H9 (cell line): ENCODE measurements at regions not wholly inside any gene's neighbourhood (a gene's known extent, or its start where the extent isn't known, plus 50 kb on each side); places are given as distances from the start of the nearest gene placed in this dataset.

Experiments
- DNase-seq: peaks from one replicate; pipeline ENCODE4 v3.0.0-alpha.2; 2017
- H2AFZ ChIP-seq: one replicate; pipeline ENCODE4 v1.6.1; 2013; ENCODE audit warnings: mild to moderate bottlenecking, low read length, control low read depth, moderate library complexity
- H2AK5ac ChIP-seq: 2 replicates; pipeline ENCODE4 v1.6.1; 2013; ENCODE audit warnings: low read length, control low read depth, mixed read lengths; ENCODE audit not compliant: insufficient read length
- H2BK120ac ChIP-seq: one replicate; pipeline ENCODE4 v1.6.1; 2013; ENCODE audit warnings: low read depth, mild to moderate bottlenecking, low read length, control low read depth, inconsistent platforms; ENCODE audit not compliant: poor library complexity, severe bottlenecking
- H2BK12ac ChIP-seq: 2 replicates; pipeline ENCODE4 v1.6.1; 2013; ENCODE audit warnings: low read length, control low read depth, mixed read lengths, low read depth; ENCODE audit not compliant: insufficient read length
- H2BK15ac ChIP-seq: 2 replicates; pipeline ENCODE4 v1.6.1; 2013; ENCODE audit warnings: low read depth, low read length, control low read depth
- H2BK20ac ChIP-seq: one replicate; pipeline ENCODE4 v1.6.1; 2013; ENCODE audit warnings: low read depth, mild to moderate bottlenecking, low read length, control low read depth, inconsistent platforms; ENCODE audit not compliant: poor library complexity, severe bottlenecking
- H2BK5ac ChIP-seq: 2 replicates; pipeline ENCODE4 v1.6.1; 2013; ENCODE audit warnings: low read length, control low read depth, mixed read lengths; ENCODE audit not compliant: insufficient read length
- H3K14ac ChIP-seq: 2 replicates; pipeline ENCODE4 v1.6.1; 2013; ENCODE audit warnings: low read length, control low read depth; ENCODE audit not compliant: insufficient read depth
- H3K18ac ChIP-seq: 2 replicates; pipeline ENCODE4 v1.6.1; 2013; ENCODE audit warnings: low read depth, mild to moderate bottlenecking, mixed read lengths, low read length, control low read depth; ENCODE audit not compliant: insufficient read length
- H3K23ac ChIP-seq: 2 replicates; pipeline ENCODE4 v1.6.1; 2013; ENCODE audit warnings: low read length, control low read depth, mixed read lengths, low read depth; ENCODE audit not compliant: insufficient read length
- H3K23me2 ChIP-seq: 2 replicates; pipeline ENCODE4 v1.6.1; 2013; ENCODE audit warnings: low read depth, mild to moderate bottlenecking, mixed read lengths, low read length, control low read depth; ENCODE audit not compliant: insufficient read length, poor library complexity, severe bottlenecking
- H3K27ac ChIP-seq: 2 replicates; pipeline ENCODE4 v1.5.1; 2013; ENCODE audit warnings: low read length, control low read depth, mixed read lengths, low read depth; ENCODE audit not compliant: insufficient read length
- H3K27me3 ChIP-seq: 2 replicates; pipeline ENCODE4 v1.6.1; 2013; ENCODE audit warnings: low read length, control low read depth, inconsistent platforms; ENCODE audit not compliant: insufficient read depth
- H3K4ac ChIP-seq: 2 replicates; pipeline ENCODE4 v1.6.1; 2013; ENCODE audit warnings: low read depth, mild to moderate bottlenecking, control low read depth, inconsistent platforms, low read length, moderate library complexity
- H3K4me1 ChIP-seq: 2 replicates; pipeline ENCODE4 v1.6.1; 2013; ENCODE audit warnings: low read length, control low read depth, inconsistent platforms; ENCODE audit not compliant: insufficient read depth
- H3K4me2 ChIP-seq: 2 replicates; pipeline ENCODE4 v1.6.1; 2013; ENCODE audit warnings: low read length, control low read depth, mixed read lengths; ENCODE audit not compliant: insufficient read length, insufficient read depth
- H3K56ac ChIP-seq: 2 replicates; pipeline ENCODE4 v1.6.1; 2013; ENCODE audit warnings: low read depth, mild to moderate bottlenecking, mixed read lengths, low read length, control low read depth; ENCODE audit not compliant: insufficient read length
- H3K79me1 ChIP-seq: 2 replicates; pipeline ENCODE4 v1.6.1; 2013; ENCODE audit warnings: low read depth, mild to moderate bottlenecking, moderate library complexity, low read length, control low read depth, inconsistent platforms; ENCODE audit not compliant: insufficient read depth, poor library complexity, severe bottlenecking
- H3K79me2 ChIP-seq: 2 replicates; pipeline ENCODE4 v1.6.1; 2013; ENCODE audit warnings: low read length, control low read depth, inconsistent platforms; ENCODE audit not compliant: insufficient read depth
- H3K9ac ChIP-seq: 2 replicates; pipeline ENCODE4 v1.6.1; 2013; ENCODE audit warnings: low read length, control low read depth, mixed read lengths; ENCODE audit not compliant: insufficient read length; ENCODE audit errors: extremely low read depth
- H3K9me3 ChIP-seq: one replicate; pipeline ENCODE4 v1.6.1; 2013; ENCODE audit warnings: low read depth, low read length, inconsistent platforms; ENCODE audit not compliant: control insufficient read depth
- H3T11ph ChIP-seq: one replicate; pipeline ENCODE4 v1.6.1; 2013; ENCODE audit warnings: mild to moderate bottlenecking, low read length, control low read depth, inconsistent platforms
- H4K20me1 ChIP-seq: one replicate; pipeline ENCODE4 v1.6.1; 2013; ENCODE audit not compliant: control insufficient read depth, insufficient read length, insufficient read depth
- H4K5ac ChIP-seq: 2 replicates; pipeline ENCODE4 v1.6.1; 2013; ENCODE audit warnings: low read depth, mild to moderate bottlenecking, mixed read lengths, low read length, control low read depth; ENCODE audit not compliant: insufficient read length
- H4K8ac ChIP-seq: replicated peaks from 2 replicates; pipeline ENCODE4 v1.6.1; 2013; ENCODE audit warnings: low read length, control low read depth, mixed read lengths, low read depth; ENCODE audit not compliant: insufficient read length
- H4K91ac ChIP-seq: 2 replicates; pipeline ENCODE4 v1.6.1; 2013; ENCODE audit warnings: low read depth, mild to moderate bottlenecking, moderate library complexity, mixed read lengths, low read length, control low read depth; ENCODE audit not compliant: insufficient read length
- H3K27ac Mint-ChIP-seq, 3 experiments: 2 replicates in 2 of 3; 3 replicates in 1 of 3; pipeline ENCODE4 v1.8.0; 2020 to 2021; ENCODE audit warnings: mixed read lengths in 3 of 3, mild to moderate bottlenecking in 1 of 3, moderate library complexity in 1 of 3
- H3K27me3 Mint-ChIP-seq: 2 replicates; pipeline ENCODE4 v1.8.0; 2021; ENCODE audit warnings: low read depth, mild to moderate bottlenecking, moderate library complexity, mixed read lengths
- H3K36me3 Mint-ChIP-seq, 3 experiments: 2 replicates in 2 of 3; 3 replicates in 1 of 3; pipeline ENCODE4 v1.8.0; 2020 to 2021; ENCODE audit warnings: low read depth in 3 of 3, mixed read lengths in 3 of 3; ENCODE audit not compliant: insufficient read depth in 1 of 3
- H3K4me1 Mint-ChIP-seq, 2 experiments: 2 replicates each; pipeline ENCODE4 v1.8.0; 2020; ENCODE audit warnings: mixed read lengths in 2 of 2
- H3K4me3 Mint-ChIP-seq, 2 experiments: 2 replicates in 1 of 2; 3 replicates in 1 of 2; pipeline ENCODE4 v1.8.0; 2020 to 2021; ENCODE audit warnings: mild to moderate bottlenecking in 2 of 2, mixed read lengths in 2 of 2, moderate library complexity in 1 of 2
- H3K9me3 Mint-ChIP-seq, 2 experiments: 2 replicates in 1 of 2; 3 replicates in 1 of 2; pipeline ENCODE4 v1.8.0; 2020; ENCODE audit warnings: mild to moderate bottlenecking in 2 of 2, mixed read lengths in 2 of 2, moderate library complexity in 1 of 2
- WGBS: extraction: QIAGEN DNeasy Blood & Tissue Kit; methylation state at CpG from one replicate; pipeline ENCODE4 v1.1.7; 2013; ENCODE audit warnings: missing lambda C conversion rate, low lambda C conversion rate, mixed read lengths; ENCODE audit not compliant: insufficient read length; ENCODE audit errors: extremely low coverage; 5-methylcytosine and 5-hydroxymethylcytosine counted together
- TF ChIP-seq, protein P1 (sequence below): fragments of 200-600 bp; sonication (generic); conservative IDR thresholded peaks from 3 replicates; pipeline ENCODE4 v1.8.0; 2021; ENCODE audit warnings: antibody characterized with exemption, mild to moderate bottlenecking

DNA sequence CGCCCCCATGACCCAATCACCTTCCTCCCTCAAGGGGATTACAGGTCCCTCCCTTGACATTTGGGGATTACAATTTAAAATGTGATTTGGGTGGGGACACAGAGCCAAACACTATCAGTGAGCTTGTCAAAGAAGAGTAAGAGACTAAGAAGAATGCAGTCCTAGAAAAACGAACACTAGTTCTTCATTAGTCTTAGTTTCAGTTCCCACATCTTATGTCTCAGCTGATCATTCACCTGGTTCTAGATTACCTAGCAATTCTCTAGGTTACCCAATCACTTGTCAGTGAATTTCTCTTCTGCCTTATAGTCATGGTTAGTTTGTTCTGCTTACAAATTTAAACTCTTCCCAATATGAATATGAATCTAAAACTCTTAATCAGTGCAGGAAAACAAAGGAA, 251.5 kb downstream of the COX7C start:
- H3K18ac ChIP-seq = no peak overlapping the region
- H2BK5ac ChIP-seq = no peak overlapping the region
- H3K79me2 ChIP-seq = no peaks in the 10 kb centered on the region
- Mint-ChIP-seq H3K27me3 (no peaks in the 10 kb centered on the region), H3K9me3 (no peaks in the 10 kb centered on the region; a peak in 1 of 5 replicates), H3K4me1 (peaks cover 16 to 28% of the 10 kb centered on the region in 2 experiments), H3K27ac (no peak overlapping the region), H3K36me3 (no peaks in the 10 kb centered on the region), H3K4me3 (no peak overlapping the region)
- H3K14ac ChIP-seq = no peak overlapping the region
- no peak overlapping the region for H4K91ac ChIP-seq
- H2BK12ac ChIP-seq = no peak overlapping the region
- no peaks in the 10 kb centered on the region for H4K20me1 ChIP-seq
- no peak overlapping the region for H2BK20ac ChIP-seq
- no peak overlapping the region for H2AK5ac ChIP-seq
- no CpG with 5 or more reads among the region's 2 CpGs for WGBS
- DNase-seq = no peak
- no peak overlapping the region for H3T11ph ChIP-seq
- no peak overlapping the region for H2BK15ac ChIP-seq
- no peak overlapping the region for H3K4ac ChIP-seq
- H3K23me2 ChIP-seq = no peaks in the 10 kb centered on the region
- H2AFZ ChIP-seq = no peak overlapping the region
- H3K4me2 ChIP-seq = no peak overlapping the region
- H4K8ac ChIP-seq = no peak overlapping the region
- H3K27ac ChIP-seq = no peak overlapping the region
- no peaks in the 10 kb centered on the region for H3K27me3 ChIP-seq
- H3K79me1 ChIP-seq = no peaks in the 10 kb centered on the region
- H3K4me1 ChIP-seq = no peaks in the 10 kb centered on the region
- H3K9me3 ChIP-seq = no peaks in the 10 kb centered on the region
- H4K5ac ChIP-seq = no peak overlapping the region
- no peak overlapping the region for H3K9ac ChIP-seq
- TF ChIP-seq, protein P1, sequence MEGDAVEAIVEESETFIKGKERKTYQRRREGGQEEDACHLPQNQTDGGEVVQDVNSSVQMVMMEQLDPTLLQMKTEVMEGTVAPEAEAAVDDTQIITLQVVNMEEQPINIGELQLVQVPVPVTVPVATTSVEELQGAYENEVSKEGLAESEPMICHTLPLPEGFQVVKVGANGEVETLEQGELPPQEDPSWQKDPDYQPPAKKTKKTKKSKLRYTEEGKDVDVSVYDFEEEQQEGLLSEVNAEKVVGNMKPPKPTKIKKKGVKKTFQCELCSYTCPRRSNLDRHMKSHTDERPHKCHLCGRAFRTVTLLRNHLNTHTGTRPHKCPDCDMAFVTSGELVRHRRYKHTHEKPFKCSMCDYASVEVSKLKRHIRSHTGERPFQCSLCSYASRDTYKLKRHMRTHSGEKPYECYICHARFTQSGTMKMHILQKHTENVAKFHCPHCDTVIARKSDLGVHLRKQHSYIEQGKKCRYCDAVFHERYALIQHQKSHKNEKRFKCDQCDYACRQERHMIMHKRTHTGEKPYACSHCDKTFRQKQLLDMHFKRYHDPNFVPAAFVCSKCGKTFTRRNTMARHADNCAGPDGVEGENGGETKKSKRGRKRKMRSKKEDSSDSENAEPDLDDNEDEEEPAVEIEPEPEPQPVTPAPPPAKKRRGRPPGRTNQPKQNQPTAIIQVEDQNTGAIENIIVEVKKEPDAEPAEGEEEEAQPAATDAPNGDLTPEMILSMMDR = no peak
- H3K56ac ChIP-seq = no peak overlapping the region
- no peak overlapping the region for H2BK120ac ChIP-seq
- H3K23ac ChIP-seq = no peak overlapping the region
